Tibial nerve (tissue), 4 donors: ENCODE measurements at regions not wholly inside any gene's neighbourhood (a gene's known extent, or its start where the extent isn't known, plus 50 kb on each side); places are given as distances from the start of the nearest gene placed in this dataset.

Source experiments
- EP300 ChIP-seq, 2 donors: sonication (generic); formaldehyde crosslinking; IDR thresholded peaks; one replicate each; pipeline ENCODE4 v1.6.1; 2017; ENCODE audit warnings: antibody characterized with exemption in 2 of 2, mild to moderate bottlenecking in 1 of 2
- POLR2A ChIP-seq, 2 donors: fragments of 450-650 bp; IDR thresholded peaks; one replicate each; pipeline ENCODE4 v1.6.1; 2017; ENCODE audit warnings: antibody characterized with exemption in 2 of 2, mild to moderate bottlenecking in 2 of 2, moderate library complexity in 2 of 2
- TF ChIP-seq, protein P1 (sequence below), 5 experiments: fragments of 200-600 bp in 3 of 5; fragments of 450-650 bp in 2 of 5; sonication (generic) in 3 of 5; IDR thresholded peaks; one replicate each; pipeline ENCODE4 v1.5.1; 2016 to 2019; ENCODE audit warnings: antibody characterized with exemption in 5 of 5, mild to moderate bottlenecking in 3 of 5, moderate library complexity in 2 of 5

DNA sequence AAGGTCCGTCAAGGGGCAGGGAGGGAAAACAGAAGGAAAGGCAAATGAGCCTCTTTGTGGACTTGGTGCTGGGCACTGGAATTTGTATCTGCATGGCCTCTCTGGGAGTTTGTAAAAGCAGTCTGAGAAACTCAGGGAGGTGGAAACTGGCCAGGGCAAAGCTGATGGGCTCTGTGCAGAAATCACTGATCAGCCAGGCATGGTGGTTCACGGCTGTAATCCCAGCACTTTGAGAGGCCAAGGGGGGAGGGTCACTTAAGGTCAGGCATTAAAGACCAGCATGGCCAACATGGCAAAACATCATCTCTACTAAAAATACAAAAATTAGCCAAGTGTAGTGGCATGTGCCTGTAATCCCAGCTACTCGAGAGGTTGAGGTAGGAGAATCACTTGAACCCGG, 369.9 kb upstream of the ZNF507 start:
- TF ChIP-seq, protein P1, sequence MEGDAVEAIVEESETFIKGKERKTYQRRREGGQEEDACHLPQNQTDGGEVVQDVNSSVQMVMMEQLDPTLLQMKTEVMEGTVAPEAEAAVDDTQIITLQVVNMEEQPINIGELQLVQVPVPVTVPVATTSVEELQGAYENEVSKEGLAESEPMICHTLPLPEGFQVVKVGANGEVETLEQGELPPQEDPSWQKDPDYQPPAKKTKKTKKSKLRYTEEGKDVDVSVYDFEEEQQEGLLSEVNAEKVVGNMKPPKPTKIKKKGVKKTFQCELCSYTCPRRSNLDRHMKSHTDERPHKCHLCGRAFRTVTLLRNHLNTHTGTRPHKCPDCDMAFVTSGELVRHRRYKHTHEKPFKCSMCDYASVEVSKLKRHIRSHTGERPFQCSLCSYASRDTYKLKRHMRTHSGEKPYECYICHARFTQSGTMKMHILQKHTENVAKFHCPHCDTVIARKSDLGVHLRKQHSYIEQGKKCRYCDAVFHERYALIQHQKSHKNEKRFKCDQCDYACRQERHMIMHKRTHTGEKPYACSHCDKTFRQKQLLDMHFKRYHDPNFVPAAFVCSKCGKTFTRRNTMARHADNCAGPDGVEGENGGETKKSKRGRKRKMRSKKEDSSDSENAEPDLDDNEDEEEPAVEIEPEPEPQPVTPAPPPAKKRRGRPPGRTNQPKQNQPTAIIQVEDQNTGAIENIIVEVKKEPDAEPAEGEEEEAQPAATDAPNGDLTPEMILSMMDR (IDR thresholded peaks at IDR 0.05), result no peak
- TF ChIP-seq EP300 (IDR thresholded peaks at IDR 0.05) (no peak), POLR2A (IDR thresholded peaks at IDR 0.05) (no peak)
